WTC11 (cell line): ENCODE measurements at regions not wholly inside any gene's neighbourhood (a gene's known extent, or its start where the extent isn't known, plus 50 kb on each side); places are given as distances from the start of the nearest gene placed in this dataset.

Source experiments
- ATAC-seq: fragments of 200-7000 bp; cut with Tn5 transposase; 2 replicates; pipeline ENCODE4 v1.10.0; 2021; ENCODE audit warnings: mild to moderate bottlenecking, moderate library complexity
- CTCF ChIA-PET: fragments of 300-600 bp; sonication (Branson Sonifier 250); formaldehyde crosslinking; loops from one replicate; lab custom pipeline; 2021; ENCODE audit warnings: antibody characterized with exemption; lab: Charles Lee
- POLR2A ChIA-PET: fragments of 350-600 bp; sonication (Branson Sonifier 250); formaldehyde crosslinking; loops from one replicate; lab custom pipeline; 2021; ENCODE audit warnings: antibody characterized with exemption; lab: Charles Lee
- DNase-seq: peaks from one replicate; pipeline ENCODE4 v3.0.0; 2021; ENCODE audit warnings: low spot score
- H3K27ac Mint-ChIP-seq: 2 replicates; pipeline ENCODE4 v1.8.0; 2021; ENCODE audit warnings: mixed read lengths
- H3K27me3 Mint-ChIP-seq: 2 replicates; pipeline ENCODE4 v1.8.0; 2021; ENCODE audit warnings: low read depth, mild to moderate bottlenecking, moderate library complexity, mixed read lengths
- H3K36me3 Mint-ChIP-seq: 2 replicates; pipeline ENCODE4 v1.8.0; 2021; ENCODE audit warnings: mixed read lengths
- H3K4me1 Mint-ChIP-seq: 2 replicates; pipeline ENCODE4 v1.8.0; 2022; ENCODE audit warnings: mixed read lengths
- H3K4me3 Mint-ChIP-seq: 2 replicates; pipeline ENCODE4 v1.8.0; 2021; ENCODE audit warnings: mild to moderate bottlenecking, moderate library complexity, mixed read lengths
- H3K9me3 Mint-ChIP-seq: 2 replicates; pipeline ENCODE4 v1.8.0; 2021; ENCODE audit warnings: mixed read lengths
- CREM ChIP-seq: sonication (generic); formaldehyde crosslinking; IDR thresholded peaks from 2 replicates; pipeline ENCODE4 v1.8.1; 2022; ENCODE audit warnings: mild to moderate bottlenecking, missing genetic modification reagents, moderate library complexity
- ELF4 ChIP-seq: sonication (generic); formaldehyde crosslinking; IDR thresholded peaks from 2 replicates; pipeline ENCODE4 v1.8.1; 2022; ENCODE audit warnings: low read depth, mild to moderate bottlenecking, moderate library complexity, missing genetic modification reagents
- FOXK1 ChIP-seq: sonication (generic); formaldehyde crosslinking; IDR thresholded peaks from 2 replicates; pipeline ENCODE4 v1.8.0; 2022; ENCODE audit warnings: mild to moderate bottlenecking, moderate library complexity, missing genetic modification reagents
- HMGA2 ChIP-seq: fragments of 250-450 bp; sonication (Bioruptor Pico); IDR thresholded peaks from 2 replicates; pipeline ENCODE4 v1.4.0; 2021; ENCODE audit warnings: mild to moderate bottlenecking, moderate library complexity
- JUN ChIP-seq: sonication (generic); formaldehyde crosslinking; IDR thresholded peaks from 2 replicates; pipeline ENCODE4 v1.8.0; 2023; ENCODE audit warnings: mild to moderate bottlenecking, missing genetic modification reagents
- MXD4 ChIP-seq: fragments of 250-450 bp; sonication (Bioruptor Pico); IDR thresholded peaks from 2 replicates; pipeline ENCODE4 v1.8.0; 2021; ENCODE audit warnings: mild to moderate bottlenecking, moderate library complexity, borderline replicate concordance
- MYBL2 ChIP-seq: sonication (generic); formaldehyde crosslinking; IDR thresholded peaks from 2 replicates; pipeline ENCODE4 v1.8.1; 2023; ENCODE audit warnings: mild to moderate bottlenecking, moderate library complexity, missing genetic modification reagents
- NFYB ChIP-seq: sonication (generic); formaldehyde crosslinking; conservative IDR thresholded peaks from 2 replicates; pipeline ENCODE4 v1.8.0; 2022; ENCODE audit warnings: low read depth, missing genetic modification reagents
- PREB ChIP-seq: sonication (generic); formaldehyde crosslinking; IDR thresholded peaks from 2 replicates; pipeline ENCODE4 v1.8.1; 2022; ENCODE audit warnings: mild to moderate bottlenecking, missing genetic modification reagents, moderate library complexity, borderline replicate concordance
- SMAD3 ChIP-seq: sonication (generic); formaldehyde crosslinking; IDR thresholded peaks from 2 replicates; pipeline ENCODE4 v1.8.0; 2022; ENCODE audit warnings: missing genetic modification reagents, mild to moderate bottlenecking, borderline replicate concordance
- TEAD1 ChIP-seq: sonication (generic); formaldehyde crosslinking; IDR thresholded peaks from 2 replicates; pipeline ENCODE4 v1.8.0; 2022; ENCODE audit warnings: mild to moderate bottlenecking, missing genetic modification reagents
- ZBTB21 ChIP-seq: sonication (generic); formaldehyde crosslinking; IDR thresholded peaks from 2 replicates; pipeline ENCODE4 v1.8.1; 2023; ENCODE audit warnings: mild to moderate bottlenecking, missing genetic modification reagents, borderline replicate concordance
- ZNF121 ChIP-seq: sonication (generic); formaldehyde crosslinking; IDR thresholded peaks from 2 replicates; pipeline ENCODE4 v1.8.0; 2023; ENCODE audit warnings: missing genetic modification reagents
- ZNF317 ChIP-seq: sonication (generic); formaldehyde crosslinking; IDR thresholded peaks from 2 replicates; pipeline ENCODE4 v1.8.1; 2023; ENCODE audit warnings: low read depth, mild to moderate bottlenecking, moderate library complexity, missing genetic modification reagents, borderline replicate concordance
- ZNF423 ChIP-seq: fragments of 250-450 bp; sonication (Bioruptor Pico); IDR thresholded peaks from 2 replicates; pipeline ENCODE4 v2.1.2; 2022; ENCODE audit warnings: mild to moderate bottlenecking, moderate library complexity
- ZNF425 ChIP-seq: fragments of 250-450 bp; sonication (Bioruptor Pico); conservative IDR thresholded peaks from 2 replicates; pipeline ENCODE4 v1.9.0; 2021; ENCODE audit warnings: mild to moderate bottlenecking
- TF ChIP-seq, protein P1 (sequence below): fragments of 200-600 bp; IDR thresholded peaks from 2 replicates; pipeline ENCODE4 v1.8.0; 2022; ENCODE audit warnings: antibody characterized with exemption
- TF ChIP-seq, protein P2 (sequence below): fragments of 250-450 bp; sonication (Bioruptor Pico); IDR thresholded peaks from 2 replicates; pipeline ENCODE4 v1.9.0; 2021; ENCODE audit warnings: mild to moderate bottlenecking
- TF ChIP-seq, protein P3 (sequence below): sonication (generic); formaldehyde crosslinking; IDR thresholded peaks from 2 replicates; pipeline ENCODE4 v1.8.0; 2022; ENCODE audit warnings: mild to moderate bottlenecking, missing genetic modification reagents
- TF ChIP-seq, protein P4 (sequence below): sonication (generic); formaldehyde crosslinking; IDR thresholded peaks from 2 replicates; pipeline ENCODE4 v1.8.0; 2022; ENCODE audit warnings: missing genetic modification reagents

DNA sequence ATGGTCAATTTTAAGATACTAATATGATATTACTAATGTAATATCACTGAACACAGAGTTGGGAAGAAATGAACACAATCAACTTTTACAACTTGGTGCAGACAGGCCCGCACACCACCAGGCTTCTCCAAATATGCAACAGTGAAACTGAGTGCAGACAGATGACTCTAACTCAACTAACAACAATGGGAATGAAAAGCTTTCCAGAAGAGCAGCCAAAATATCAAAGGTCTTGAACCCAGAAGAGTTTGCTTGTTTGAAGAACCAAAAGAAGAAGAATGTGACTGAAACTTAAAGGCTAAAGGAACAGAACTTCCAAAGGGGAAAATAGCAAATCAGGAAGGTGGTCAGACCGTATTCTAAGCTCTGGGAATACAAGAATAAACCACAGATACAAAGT lies 89.8 kb upstream of the COL11A1 start:
- Mint-ChIP-seq H3K4me3 (no peak overlapping the region), H3K4me1 (no peaks in the 10 kb centered on the region), H3K9me3 (no peaks in the 10 kb centered on the region), H3K27ac (no peak overlapping the region), H3K27me3 (no peaks in the 10 kb centered on the region), H3K36me3 (no peaks in the 10 kb centered on the region)
- DNase-seq (no peak), ATAC-seq (no peak)
- CTCF ChIA-PET = no interaction called here
- no peak for TF ChIP-seq TEAD1 (CRISPR knock-in tag)
- no peak for TF ChIP-seq ZNF423 (CRISPR knock-in tag)
- POLR2A ChIA-PET = no interaction called here

DNA sequence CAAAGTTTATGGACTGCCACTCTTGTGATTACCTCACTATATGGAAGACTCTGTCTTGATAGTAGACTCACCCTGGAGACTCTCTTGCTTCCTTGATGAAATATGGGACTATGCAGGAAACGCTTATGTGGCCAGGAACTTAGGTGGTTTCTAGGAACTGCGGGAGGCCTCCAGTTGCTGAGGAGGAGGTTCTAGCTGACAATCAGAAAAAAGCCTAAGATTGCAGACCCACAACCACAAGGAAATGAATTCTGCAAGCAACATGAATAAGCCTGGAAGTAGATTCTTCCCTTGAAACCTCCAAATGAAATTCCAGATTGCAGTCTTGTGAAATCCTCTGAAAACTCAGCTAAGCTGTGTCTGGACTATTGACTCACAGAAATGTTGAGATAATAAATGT lies 88.9 kb upstream of the COL11A1 start:
- Mint-ChIP-seq H3K27me3 (no peaks in the 10 kb centered on the region), H3K36me3 (no peaks in the 10 kb centered on the region), H3K9me3 (no peaks in the 10 kb centered on the region), H3K4me1 (no peaks in the 10 kb centered on the region), H3K4me3 (no peak overlapping the region), H3K27ac (no peak overlapping the region)
- POLR2A ChIA-PET = no interaction called here
- no peak for ATAC-seq
- no peak for TF ChIP-seq ZNF317 (CRISPR knock-in tag)
- TF ChIP-seq, protein P1, sequence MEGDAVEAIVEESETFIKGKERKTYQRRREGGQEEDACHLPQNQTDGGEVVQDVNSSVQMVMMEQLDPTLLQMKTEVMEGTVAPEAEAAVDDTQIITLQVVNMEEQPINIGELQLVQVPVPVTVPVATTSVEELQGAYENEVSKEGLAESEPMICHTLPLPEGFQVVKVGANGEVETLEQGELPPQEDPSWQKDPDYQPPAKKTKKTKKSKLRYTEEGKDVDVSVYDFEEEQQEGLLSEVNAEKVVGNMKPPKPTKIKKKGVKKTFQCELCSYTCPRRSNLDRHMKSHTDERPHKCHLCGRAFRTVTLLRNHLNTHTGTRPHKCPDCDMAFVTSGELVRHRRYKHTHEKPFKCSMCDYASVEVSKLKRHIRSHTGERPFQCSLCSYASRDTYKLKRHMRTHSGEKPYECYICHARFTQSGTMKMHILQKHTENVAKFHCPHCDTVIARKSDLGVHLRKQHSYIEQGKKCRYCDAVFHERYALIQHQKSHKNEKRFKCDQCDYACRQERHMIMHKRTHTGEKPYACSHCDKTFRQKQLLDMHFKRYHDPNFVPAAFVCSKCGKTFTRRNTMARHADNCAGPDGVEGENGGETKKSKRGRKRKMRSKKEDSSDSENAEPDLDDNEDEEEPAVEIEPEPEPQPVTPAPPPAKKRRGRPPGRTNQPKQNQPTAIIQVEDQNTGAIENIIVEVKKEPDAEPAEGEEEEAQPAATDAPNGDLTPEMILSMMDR = no peak
- TF ChIP-seq FOXK1 (CRISPR knock-in tag) = no peak
- TF ChIP-seq MYBL2 (CRISPR knock-in tag) = no peak
- no peak for TF ChIP-seq PREB (CRISPR knock-in tag)
- TF ChIP-seq HMGA2 = no peak
- TF ChIP-seq, protein P2, sequence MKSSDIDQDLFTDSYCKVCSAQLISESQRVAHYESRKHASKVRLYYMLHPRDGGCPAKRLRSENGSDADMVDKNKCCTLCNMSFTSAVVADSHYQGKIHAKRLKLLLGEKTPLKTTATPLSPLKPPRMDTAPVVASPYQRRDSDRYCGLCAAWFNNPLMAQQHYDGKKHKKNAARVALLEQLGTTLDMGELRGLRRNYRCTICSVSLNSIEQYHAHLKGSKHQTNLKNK (CRISPR knock-in tag) = no peak
- no peak for TF ChIP-seq ZNF121 (CRISPR knock-in tag)
- TF ChIP-seq, protein P3, sequence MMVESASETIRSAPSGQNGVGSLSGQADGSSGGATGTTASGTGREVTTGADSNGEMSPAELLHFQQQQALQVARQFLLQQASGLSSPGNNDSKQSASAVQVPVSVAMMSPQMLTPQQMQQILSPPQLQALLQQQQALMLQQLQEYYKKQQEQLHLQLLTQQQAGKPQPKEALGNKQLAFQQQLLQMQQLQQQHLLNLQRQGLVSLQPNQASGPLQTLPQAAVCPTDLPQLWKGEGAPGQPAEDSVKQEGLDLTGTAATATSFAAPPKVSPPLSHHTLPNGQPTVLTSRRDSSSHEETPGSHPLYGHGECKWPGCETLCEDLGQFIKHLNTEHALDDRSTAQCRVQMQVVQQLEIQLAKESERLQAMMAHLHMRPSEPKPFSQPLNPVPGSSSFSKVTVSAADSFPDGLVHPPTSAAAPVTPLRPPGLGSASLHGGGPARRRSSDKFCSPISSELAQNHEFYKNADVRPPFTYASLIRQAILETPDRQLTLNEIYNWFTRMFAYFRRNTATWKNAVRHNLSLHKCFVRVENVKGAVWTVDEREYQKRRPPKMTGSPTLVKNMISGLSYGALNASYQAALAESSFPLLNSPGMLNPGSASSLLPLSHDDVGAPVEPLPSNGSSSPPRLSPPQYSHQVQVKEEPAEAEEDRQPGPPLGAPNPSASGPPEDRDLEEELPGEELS (CRISPR knock-in tag) = no peak
- CTCF ChIA-PET = no interaction called here
- no peak for DNase-seq

DNA sequence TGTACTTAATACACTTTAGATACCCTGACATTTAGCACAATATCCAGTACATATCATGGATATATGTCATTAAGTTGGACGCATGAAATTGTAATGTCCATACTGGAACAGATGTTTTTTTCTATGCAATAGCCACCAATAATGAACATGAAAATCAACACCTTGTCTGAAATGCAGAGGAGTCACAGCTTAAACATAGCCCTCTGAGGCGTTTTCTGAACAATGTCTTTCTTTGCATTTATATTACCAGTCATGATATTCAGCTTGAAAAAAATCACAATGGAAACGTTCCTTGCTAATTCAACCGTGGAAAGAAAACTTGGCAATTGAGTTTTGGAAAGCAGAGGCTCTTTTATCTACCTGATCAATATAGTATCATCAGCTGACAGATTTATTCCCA lies 86.7 kb upstream of the COL11A1 start:
- ATAC-seq = no peak
- CTCF ChIA-PET = no interaction called here
- Mint-ChIP-seq H3K4me1 (no peaks in the 10 kb centered on the region), H3K36me3 (no peaks in the 10 kb centered on the region), H3K27me3 (no peaks in the 10 kb centered on the region), H3K27ac (no peak overlapping the region), H3K4me3 (no peak overlapping the region), H3K9me3 (no peaks in the 10 kb centered on the region)
- POLR2A ChIA-PET = no interaction called here
- no peak for DNase-seq
- TF ChIP-seq ZNF121 (CRISPR knock-in tag) (no peak), MXD4 (CRISPR knock-in tag) (no peak), ZNF425 (CRISPR knock-in tag) (no peak), NFYB (CRISPR knock-in tag) (no peak), CREM (no peak), ZBTB21 (no peak), ELF4 (CRISPR knock-in tag) (no peak), SMAD3 (CRISPR knock-in tag) (no peak), JUN (no peak), PREB (CRISPR knock-in tag) (no peak)
- TF ChIP-seq, protein P2 (CRISPR knock-in tag) = no peak
- TF ChIP-seq, protein P4, sequence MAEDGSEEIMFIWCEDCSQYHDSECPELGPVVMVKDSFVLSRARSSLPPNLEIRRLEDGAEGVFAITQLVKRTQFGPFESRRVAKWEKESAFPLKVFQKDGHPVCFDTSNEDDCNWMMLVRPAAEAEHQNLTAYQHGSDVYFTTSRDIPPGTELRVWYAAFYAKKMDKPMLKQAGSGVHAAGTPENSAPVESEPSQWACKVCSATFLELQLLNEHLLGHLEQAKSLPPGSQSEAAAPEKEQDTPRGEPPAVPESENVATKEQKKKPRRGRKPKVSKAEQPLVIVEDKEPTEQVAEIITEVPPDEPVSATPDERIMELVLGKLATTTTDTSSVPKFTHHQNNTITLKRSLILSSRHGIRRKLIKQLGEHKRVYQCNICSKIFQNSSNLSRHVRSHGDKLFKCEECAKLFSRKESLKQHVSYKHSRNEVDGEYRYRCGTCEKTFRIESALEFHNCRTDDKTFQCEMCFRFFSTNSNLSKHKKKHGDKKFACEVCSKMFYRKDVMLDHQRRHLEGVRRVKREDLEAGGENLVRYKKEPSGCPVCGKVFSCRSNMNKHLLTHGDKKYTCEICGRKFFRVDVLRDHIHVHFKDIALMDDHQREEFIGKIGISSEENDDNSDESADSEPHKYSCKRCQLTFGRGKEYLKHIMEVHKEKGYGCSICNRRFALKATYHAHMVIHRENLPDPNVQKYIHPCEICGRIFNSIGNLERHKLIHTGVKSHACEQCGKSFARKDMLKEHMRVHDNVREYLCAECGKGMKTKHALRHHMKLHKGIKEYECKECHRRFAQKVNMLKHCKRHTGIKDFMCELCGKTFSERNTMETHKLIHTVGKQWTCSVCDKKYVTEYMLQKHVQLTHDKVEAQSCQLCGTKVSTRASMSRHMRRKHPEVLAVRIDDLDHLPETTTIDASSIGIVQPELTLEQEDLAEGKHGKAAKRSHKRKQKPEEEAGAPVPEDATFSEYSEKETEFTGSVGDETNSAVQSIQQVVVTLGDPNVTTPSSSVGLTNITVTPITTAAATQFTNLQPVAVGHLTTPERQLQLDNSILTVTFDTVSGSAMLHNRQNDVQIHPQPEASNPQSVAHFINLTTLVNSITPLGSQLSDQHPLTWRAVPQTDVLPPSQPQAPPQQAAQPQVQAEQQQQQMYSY (CRISPR knock-in tag) = no peak
